ENCODE measurements at regions not wholly inside any gene's neighbourhood (a gene's known extent, or its start where the extent isn't known, plus 50 kb on each side); places are given as distances from the start of the nearest gene placed in this dataset.

DNA sequence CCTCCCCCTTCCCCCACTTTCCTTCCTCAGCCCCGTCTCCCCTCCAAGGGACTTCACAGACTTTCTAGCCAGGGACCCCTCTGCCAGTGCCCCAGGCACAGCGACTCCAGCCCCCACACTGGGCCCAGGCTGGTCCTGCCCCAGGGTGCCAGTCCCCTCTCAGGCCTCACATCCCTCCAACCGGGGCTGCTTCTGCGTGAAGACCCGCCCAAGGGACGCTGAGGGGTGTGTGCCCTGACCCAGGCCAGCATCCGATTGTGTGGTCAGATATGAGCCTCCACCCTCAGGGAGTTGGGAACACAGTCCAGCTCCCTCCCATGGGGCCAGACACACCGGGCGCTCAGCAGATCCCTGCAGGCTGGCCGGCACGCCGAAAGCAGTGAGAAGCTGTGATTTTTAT is 97.0 kb downstream of the MICALL2 start:
- no peaks in the 10 kb centered on the region for H4K20me1 ChIP-seq (ENCODE audit: insufficient read depth, low read length)
- H3K4me1 Mint-ChIP-seq, result no peaks in the 10 kb centered on the region
- H3K27me3 ChIP-seq (ENCODE audit: control insufficient read depth in 2 of 2, insufficient read depth in 2 of 2, low read length in 2 of 2), result peaks cover 0 to under 1% of the 10 kb centered on the region in 2 donors
- no peak for DNase-seq
- H3K36me3 ChIP-seq (replicated peaks in 1 of 2; ENCODE audit: control insufficient read depth in 1 of 2, insufficient read depth in 2 of 2, low read length in 2 of 2), result no peaks in the 10 kb centered on the region
- H3K27ac ChIP-seq (ENCODE audit: low read depth in 1 of 2, low read length in 2 of 2), result no peak overlapping the region
- H3K4me2 ChIP-seq (replicated peaks; ENCODE audit: extremely low read depth, low read length, poor library complexity, severe bottlenecking), result no peak overlapping the region
- no peaks in the 10 kb centered on the region for H3K36me3 Mint-ChIP-seq
- H3K4me3 ChIP-seq (replicated peaks in 1 of 3; ENCODE audit: low read depth in 2 of 3, low read length in 3 of 3), result no peak overlapping the region
- no peak overlapping the region for H3K4me3 Mint-ChIP-seq
- H3K27ac Mint-ChIP-seq, result no peak overlapping the region
- no peaks in the 10 kb centered on the region for H3K4me1 ChIP-seq (ENCODE audit: control insufficient read depth in 1 of 2, insufficient read depth in 2 of 2, low read length in 2 of 2)
- intact Hi-C loops (cut with micrococcal nuclease), result no loop called here
- H3K79me2 ChIP-seq (ENCODE audit: insufficient read depth, low read length), result no peaks in the 10 kb centered on the region
- peaks cover 12 to 19% (median 13%) of the 10 kb centered on the region in 3 donors for H3K27me3 Mint-ChIP-seq (ENCODE audit: low read depth in 3 of 3)
- H3K9me3 ChIP-seq (replicated peaks in 1 of 2; ENCODE audit: control insufficient read depth in 1 of 2, insufficient read depth in 1 of 2, low read length in 2 of 2), result peaks cover 6 to 23% of the 10 kb centered on the region in 2 donors
- H2AFZ ChIP-seq (ENCODE audit: insufficient read depth, low read depth, low read length, poor library complexity, severe bottlenecking), result no peak overlapping the region
- 74% methylated on average over 9 of the region's 12 CpGs for WGBS (ENCODE audit: insufficient coverage)
- TF ChIP-seq, protein P1, sequence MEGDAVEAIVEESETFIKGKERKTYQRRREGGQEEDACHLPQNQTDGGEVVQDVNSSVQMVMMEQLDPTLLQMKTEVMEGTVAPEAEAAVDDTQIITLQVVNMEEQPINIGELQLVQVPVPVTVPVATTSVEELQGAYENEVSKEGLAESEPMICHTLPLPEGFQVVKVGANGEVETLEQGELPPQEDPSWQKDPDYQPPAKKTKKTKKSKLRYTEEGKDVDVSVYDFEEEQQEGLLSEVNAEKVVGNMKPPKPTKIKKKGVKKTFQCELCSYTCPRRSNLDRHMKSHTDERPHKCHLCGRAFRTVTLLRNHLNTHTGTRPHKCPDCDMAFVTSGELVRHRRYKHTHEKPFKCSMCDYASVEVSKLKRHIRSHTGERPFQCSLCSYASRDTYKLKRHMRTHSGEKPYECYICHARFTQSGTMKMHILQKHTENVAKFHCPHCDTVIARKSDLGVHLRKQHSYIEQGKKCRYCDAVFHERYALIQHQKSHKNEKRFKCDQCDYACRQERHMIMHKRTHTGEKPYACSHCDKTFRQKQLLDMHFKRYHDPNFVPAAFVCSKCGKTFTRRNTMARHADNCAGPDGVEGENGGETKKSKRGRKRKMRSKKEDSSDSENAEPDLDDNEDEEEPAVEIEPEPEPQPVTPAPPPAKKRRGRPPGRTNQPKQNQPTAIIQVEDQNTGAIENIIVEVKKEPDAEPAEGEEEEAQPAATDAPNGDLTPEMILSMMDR (IDR thresholded peaks at IDR 0.05), result no peak
- H3K9ac ChIP-seq (ENCODE audit: insufficient read depth, low read length, poor library complexity, severe bottlenecking), result no peak overlapping the region
- H3K9me3 Mint-ChIP-seq, result peaks cover 3 to 28% (median 11%) of the 10 kb centered on the region in 7 donors

DNA sequence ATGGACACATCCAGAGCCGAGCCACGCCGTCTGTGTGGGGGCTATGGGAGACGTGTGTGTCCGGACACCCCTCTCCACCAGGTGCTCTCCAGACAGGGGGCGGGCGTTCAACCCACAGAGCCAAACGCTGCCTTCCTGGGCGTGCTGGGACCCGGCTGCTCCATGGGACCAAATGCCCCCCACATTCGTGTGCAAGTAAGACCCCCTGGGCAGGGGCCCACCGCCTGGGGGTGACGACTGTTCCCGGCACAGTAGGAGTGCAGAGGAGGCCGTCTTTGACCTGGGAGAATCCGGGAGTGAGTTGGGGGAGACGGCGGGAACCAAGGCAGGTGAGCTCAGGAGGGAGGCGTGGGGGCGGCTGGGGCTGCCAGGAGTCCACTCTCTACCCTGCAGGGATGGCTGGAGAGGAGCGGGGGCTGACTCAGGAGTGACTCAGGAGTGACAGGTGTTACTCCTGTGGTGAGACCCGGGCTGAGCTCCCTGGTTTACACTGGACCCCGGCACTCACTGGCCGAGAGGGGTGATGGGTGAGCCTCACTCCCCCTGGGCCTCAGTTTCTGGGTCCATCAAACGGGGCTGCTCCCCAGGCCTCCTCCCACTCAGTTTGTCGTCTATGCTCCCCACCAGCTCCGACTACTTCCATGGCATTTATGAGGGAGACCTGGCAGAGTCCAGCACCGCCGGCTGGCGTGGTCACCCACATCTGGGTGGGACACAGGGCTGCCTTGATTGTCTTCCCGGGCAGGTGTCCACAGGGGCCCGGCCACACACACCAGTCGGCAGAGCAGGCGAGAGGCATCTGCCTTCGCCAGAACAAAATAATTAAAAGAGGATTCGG is 95.0 kb downstream of the MICALL2 start:
- Histone ChIP-seq H4K20me1 (ENCODE audit: insufficient read depth, low read length) (no peaks in the 10 kb centered on the region), H3K79me2 (ENCODE audit: insufficient read depth, low read length) (no peaks in the 10 kb centered on the region), H3K9ac (ENCODE audit: insufficient read depth, low read length, poor library complexity, severe bottlenecking) (no peak overlapping the region), H2AFZ (ENCODE audit: insufficient read depth, low read depth, low read length, poor library complexity, severe bottlenecking) (no peak overlapping the region), H3K9me3 (replicated peaks in 1 of 2; ENCODE audit: control insufficient read depth in 1 of 2, insufficient read depth in 1 of 2, low read length in 2 of 2) (peaks cover 6 to 23% of the 10 kb centered on the region in 2 donors), H3K27me3 (ENCODE audit: control insufficient read depth in 2 of 2, insufficient read depth in 2 of 2, low read length in 2 of 2) (peaks cover 6 to 18% of the 10 kb centered on the region in 2 donors), H3K27ac (ENCODE audit: low read depth in 1 of 2, low read length in 2 of 2) (no peak overlapping the region), H3K4me2 (replicated peaks; ENCODE audit: extremely low read depth, low read length, poor library complexity, severe bottlenecking) (no peak overlapping the region), H3K4me1 (ENCODE audit: control insufficient read depth in 1 of 2, insufficient read depth in 2 of 2, low read length in 2 of 2) (no peaks in the 10 kb centered on the region), H3K36me3 (replicated peaks in 1 of 2; ENCODE audit: control insufficient read depth in 1 of 2, insufficient read depth in 2 of 2, low read length in 2 of 2) (no peaks in the 10 kb centered on the region), H3K4me3 (replicated peaks in 1 of 3; ENCODE audit: low read depth in 2 of 3, low read length in 3 of 3) (no peak overlapping the region)
- no peak overlapping the region for H3K27ac Mint-ChIP-seq
- no peak for DNase-seq
- peaks cover 27 to 38% (median 30%) of the 10 kb centered on the region in 3 donors for H3K27me3 Mint-ChIP-seq (ENCODE audit: low read depth in 3 of 3)
- no peak overlapping the region for H3K4me3 Mint-ChIP-seq
- WGBS (ENCODE audit: insufficient coverage), result 84% methylated on average over 26 of the region's 36 CpGs
- H3K9me3 Mint-ChIP-seq, result peaks cover 3 to 27% (median 15%) of the 10 kb centered on the region in 7 donors
- H3K4me1 Mint-ChIP-seq, result peaks cover 1% of the 10 kb centered on the region
- H3K36me3 Mint-ChIP-seq, result no peaks in the 10 kb centered on the region
- intact Hi-C loops (cut with micrococcal nuclease), result no loop called here
- TF ChIP-seq, protein P1 (IDR thresholded peaks at IDR 0.05), result no peak

Data from CD14-positive monocyte (primary cell).